Fibroblast of mammary gland (primary cell): ENCODE measurements at regions not wholly inside any gene's neighbourhood (a gene's known extent, or its start where the extent isn't known, plus 50 kb on each side); places are given as distances from the start of the nearest gene placed in this dataset.

Source experiments
- DNase-seq: peaks from one replicate; pipeline ENCODE4 v3.0.0-alpha.2; 2010; ENCODE audit warnings: low read depth
- H3K4me3 ChIP-seq: 2 replicates; pipeline ENCODE4 v1.5.1; 2011; ENCODE audit warnings: low read depth, mild to moderate bottlenecking, low read length, moderate library complexity; ENCODE audit not compliant: control insufficient read depth
- CTCF ChIP-seq: conservative IDR thresholded peaks from 2 replicates; pipeline ENCODE4 v1.5.1; 2011; ENCODE audit warnings: low read depth, low read length, inconsistent platforms; ENCODE audit not compliant: control insufficient read depth, insufficient read depth

- no peak overlapping the region for H3K4me3 ChIP-seq
- no peak for TF ChIP-seq CTCF
- DNase-seq: no peak
Observed at GRCh38 chr6:86856379-86856778, 80.9 kb upstream of the HTR1E start.

- no peak for TF ChIP-seq CTCF
- no peak overlapping the region for H3K4me3 ChIP-seq
- no peak for DNase-seq
Observed at GRCh38 chr6:86848986-86849385, 88.3 kb upstream of the HTR1E start.

- DNase-seq: no peak
- TF ChIP-seq CTCF: no peak
- no peak overlapping the region for H3K4me3 ChIP-seq
Observed at GRCh38 chr6:86832686-86833085, 104.6 kb upstream of the HTR1E start.

GRCh38 chr6:86825436-86825835 is 111.9 kb upstream of the HTR1E start:
- DNase-seq: no peak
- no peak for TF ChIP-seq CTCF
- no peak overlapping the region for H3K4me3 ChIP-seq

- DNase-seq: no peak
- TF ChIP-seq CTCF: no peak
- no peak overlapping the region for H3K4me3 ChIP-seq
Observed at GRCh38 chr6:86822747-86823146, 114.6 kb upstream of the HTR1E start.

GRCh38 chr6:86820750-86821149 is 116.6 kb upstream of the HTR1E start:
- no peak for DNase-seq
- no peak for TF ChIP-seq CTCF
- no peak overlapping the region for H3K4me3 ChIP-seq

- DNase-seq: no peak
- H3K4me3 ChIP-seq: no peak overlapping the region
- TF ChIP-seq CTCF: no peak
Observed at GRCh38 chr6:86793649-86794048, 143.7 kb upstream of the HTR1E start.
